AG04449 (cell line): ENCODE measurements at regions not wholly inside any gene's neighbourhood (a gene's known extent, or its start where the extent isn't known, plus 50 kb on each side); places are given as distances from the start of the nearest gene placed in this dataset.
"Not testable (repeated sequence)": the region's sequence is repeated elsewhere in the genome, so short reads cannot be mapped to it uniquely, and the experiment has no call there.

Experiments used
- CTCF ChIA-PET: fragments of 350-600 bp; formaldehyde crosslinking; extraction: SDS; loops from one replicate; lab custom pipeline; 2021; ENCODE audit warnings: antibody characterized with exemption; lab: Yijun Ruan, JAX
- POLR2A ChIA-PET: fragments of 400-600, 350-600 bp; formaldehyde crosslinking; extraction: SDS; loops from one replicate; lab custom pipeline; 2020; ENCODE audit warnings: antibody characterized with exemption, inconsistent platforms; lab: Yijun Ruan, JAX
- DNase-seq: peaks from one replicate; pipeline ENCODE4 v3.0.0-alpha.2; 2010; ENCODE audit warnings: low read depth, low spot score
- H3K4me3 ChIP-seq: 2 replicates; pipeline ENCODE4 v1.5.1; 2011; ENCODE audit warnings: low read depth, mild to moderate bottlenecking, control low read depth, low read length
- TF ChIP-seq, protein P1 (sequence below): IDR thresholded peaks from one replicate; pipeline ENCODE4 v1.5.1; 2011; ENCODE audit warnings: mild to moderate bottlenecking, moderate library complexity, low read length, control low read depth, inconsistent platforms; ENCODE audit not compliant: insufficient read depth; ENCODE audit errors: missing control alignments

DNA sequence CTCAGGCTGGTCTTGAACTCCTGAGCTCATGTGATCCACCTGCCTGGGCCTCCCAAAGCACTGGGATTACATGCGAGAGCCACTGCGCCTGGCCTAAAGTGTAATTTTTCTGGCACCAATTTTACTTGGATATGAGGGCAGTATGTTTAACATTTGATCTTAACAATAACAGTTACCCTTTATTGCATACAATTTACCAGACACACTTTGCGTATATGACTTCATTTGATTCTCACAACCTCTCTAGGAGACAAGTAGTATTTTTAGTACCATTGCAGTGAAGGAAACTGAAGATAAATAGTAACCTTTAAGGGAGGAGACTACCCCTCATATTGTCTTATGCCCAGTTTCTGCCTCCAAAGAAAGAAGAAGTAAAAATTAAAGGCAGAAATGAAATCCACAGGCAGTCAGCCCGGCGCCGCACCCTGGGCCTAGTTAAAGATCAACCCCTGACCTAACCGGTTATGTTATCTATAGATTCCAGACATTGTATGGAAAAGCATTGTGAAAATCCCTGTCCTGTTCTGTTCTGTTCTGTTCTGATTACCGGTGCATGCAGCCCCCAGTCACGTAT lies 54.0 kb downstream of the CYP26A1 start:
- CTCF ChIA-PET, POLR2A ChIA-PET, H3K4me3 ChIP-seq, DNase-seq: not testable (repeated sequence)

DNA sequence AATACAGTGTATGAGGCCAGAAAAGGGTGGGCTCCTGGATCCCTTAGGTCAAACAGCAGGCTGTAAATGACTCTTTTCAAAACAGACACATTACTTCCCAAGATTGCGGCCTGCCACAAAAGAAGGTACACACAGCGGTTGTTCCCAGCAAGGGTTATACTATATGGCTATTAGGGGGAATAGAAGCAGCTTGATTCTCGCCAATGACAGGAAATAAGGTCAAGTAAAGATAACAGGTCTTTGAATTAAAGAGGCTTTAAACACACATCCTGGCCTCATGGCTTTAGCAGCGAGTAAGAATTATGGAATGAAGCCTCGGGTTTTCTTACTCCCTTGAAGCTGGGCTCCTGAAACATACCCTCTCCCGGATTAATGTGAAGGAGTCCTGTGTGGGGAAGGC lies 58.3 kb downstream of the CYP26A1 start:
- TF ChIP-seq, protein P1, sequence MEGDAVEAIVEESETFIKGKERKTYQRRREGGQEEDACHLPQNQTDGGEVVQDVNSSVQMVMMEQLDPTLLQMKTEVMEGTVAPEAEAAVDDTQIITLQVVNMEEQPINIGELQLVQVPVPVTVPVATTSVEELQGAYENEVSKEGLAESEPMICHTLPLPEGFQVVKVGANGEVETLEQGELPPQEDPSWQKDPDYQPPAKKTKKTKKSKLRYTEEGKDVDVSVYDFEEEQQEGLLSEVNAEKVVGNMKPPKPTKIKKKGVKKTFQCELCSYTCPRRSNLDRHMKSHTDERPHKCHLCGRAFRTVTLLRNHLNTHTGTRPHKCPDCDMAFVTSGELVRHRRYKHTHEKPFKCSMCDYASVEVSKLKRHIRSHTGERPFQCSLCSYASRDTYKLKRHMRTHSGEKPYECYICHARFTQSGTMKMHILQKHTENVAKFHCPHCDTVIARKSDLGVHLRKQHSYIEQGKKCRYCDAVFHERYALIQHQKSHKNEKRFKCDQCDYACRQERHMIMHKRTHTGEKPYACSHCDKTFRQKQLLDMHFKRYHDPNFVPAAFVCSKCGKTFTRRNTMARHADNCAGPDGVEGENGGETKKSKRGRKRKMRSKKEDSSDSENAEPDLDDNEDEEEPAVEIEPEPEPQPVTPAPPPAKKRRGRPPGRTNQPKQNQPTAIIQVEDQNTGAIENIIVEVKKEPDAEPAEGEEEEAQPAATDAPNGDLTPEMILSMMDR = no peak
- ChIA-PET CTCF (interaction anchor here (1.0 kb wide), 1 partner anchor 17 kb away, joined by 4 read pairs; no protein-coding TSS in a partner anchor), POLR2A (no interaction called here)
- H3K4me3 ChIP-seq = no peak overlapping the region
- no peak for DNase-seq

GRCh38 chr10:93138113-93138870 lies 64.6 kb downstream of the CYP26A1 start:
- ChIA-PET CTCF (no interaction called here), POLR2A (no interaction called here)

DNA sequence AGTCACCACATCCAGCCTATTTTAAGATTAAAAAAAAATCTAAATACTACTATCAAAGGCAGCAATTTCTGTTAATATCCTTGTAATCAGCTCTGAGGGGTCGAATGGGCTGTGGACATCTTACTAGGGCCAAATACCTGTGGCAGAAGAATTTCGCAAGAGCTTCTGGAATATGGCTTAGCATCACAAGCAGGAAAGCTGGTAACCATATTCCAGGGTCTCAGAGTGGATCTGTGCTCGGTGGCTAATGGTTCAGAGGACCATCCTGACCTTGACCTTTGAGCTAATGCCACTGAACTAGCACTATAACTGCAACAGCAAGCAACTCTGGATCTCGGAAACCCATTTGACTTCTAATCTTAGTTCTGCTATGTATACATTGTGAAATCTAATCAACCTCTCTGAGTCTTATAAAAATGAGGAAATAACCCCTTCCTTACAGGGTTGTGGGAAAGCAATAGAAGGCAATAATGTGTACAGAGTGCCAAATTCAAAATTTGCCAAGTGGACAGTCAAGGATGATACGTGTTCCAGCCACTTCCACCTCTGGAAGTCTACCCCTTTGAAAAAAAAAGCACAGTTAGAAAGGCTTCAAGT lies 65.5 kb downstream of the CYP26A1 start:
- no peak for DNase-seq
- CTCF ChIA-PET = no interaction called here
- POLR2A ChIA-PET = no interaction called here
- no peak overlapping the region for H3K4me3 ChIP-seq
- TF ChIP-seq, protein P1 = no peak

More at GRCh38 chr10:93138113-93138870, 64.6 kb downstream of the CYP26A1 start:
- H3K4me3 ChIP-seq = no peak overlapping the region
- TF ChIP-seq, protein P1 = no peak
- no peak for DNase-seq

DNA sequence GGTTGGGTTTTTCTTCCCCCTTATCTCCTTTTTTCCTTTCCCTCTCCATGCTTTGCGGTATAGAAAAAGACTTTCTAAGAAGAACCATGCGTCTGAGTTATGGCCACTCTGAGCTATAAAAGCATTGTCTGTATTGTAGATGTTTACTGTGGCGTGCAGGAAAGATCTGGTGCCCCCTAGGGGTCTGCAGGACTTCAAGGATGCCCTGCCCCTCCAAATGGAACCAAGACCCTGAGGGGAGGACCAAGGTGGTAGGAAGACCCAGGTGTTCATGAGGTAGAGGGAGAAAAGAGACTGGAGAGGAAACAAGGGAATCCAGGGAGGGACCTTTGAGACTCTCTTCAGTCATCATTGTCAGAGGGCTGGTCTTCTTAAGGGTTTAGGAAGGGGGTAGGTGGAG lies 68.8 kb downstream of the CYP26A1 start:
- ChIA-PET CTCF (interaction anchor here (1.8 kb wide), 1 partner anchor 9 kb away, joined by 5 read pairs; no protein-coding TSS in a partner anchor), POLR2A (no interaction called here)
- no peak for DNase-seq
- H3K4me3 ChIP-seq = no peak overlapping the region
- TF ChIP-seq, protein P1 = no peak

DNA sequence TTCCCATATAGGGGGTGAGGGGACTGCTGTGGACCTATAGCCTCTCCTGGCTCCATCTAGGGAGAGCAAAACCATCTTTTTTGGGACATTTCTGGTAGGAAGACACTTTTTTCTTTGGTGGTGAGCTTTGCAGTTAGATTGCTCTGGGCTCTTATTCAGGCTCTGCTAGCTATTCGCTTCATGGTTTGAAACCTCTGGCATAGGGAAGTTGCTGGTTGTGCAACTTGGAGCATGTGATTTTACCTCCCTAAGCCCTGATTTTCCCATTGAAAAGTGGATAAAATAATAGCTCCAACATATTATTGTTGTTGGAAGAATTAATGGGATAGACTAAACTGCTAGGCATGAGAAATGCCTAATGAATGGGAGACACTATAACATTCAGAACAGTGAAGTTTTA lies 69.6 kb downstream of the CYP26A1 start:
- TF ChIP-seq, protein P1 = no peak
- no peak for DNase-seq
- H3K4me3 ChIP-seq = no peak overlapping the region
- ChIA-PET POLR2A (no interaction called here), CTCF (no interaction called here)
